Effector memory CD4-positive, alpha-beta T cell (primary cell): ENCODE measurements at regions not wholly inside any gene's neighbourhood (a gene's known extent, or its start where the extent isn't known, plus 50 kb on each side); places are given as distances from the start of the nearest gene placed in this dataset.

ENCODE experiments used
- DNase-seq, 3 donors: peaks; one replicate each; pipeline ENCODE4 v3.0.0-alpha.2; 2020
- H3K27ac ChIP-seq: 2 replicates; pipeline ENCODE4 v1.7.0; 2013; ENCODE audit warnings: mild to moderate bottlenecking, low read length, moderate library complexity; ENCODE audit not compliant: insufficient read depth, poor library complexity, severe bottlenecking
- H3K27me3 ChIP-seq: replicated peaks from 2 replicates; pipeline ENCODE4 v1.7.0; 2013; ENCODE audit warnings: mild to moderate bottlenecking, low read length; ENCODE audit not compliant: insufficient read depth, control insufficient read depth, poor library complexity, severe bottlenecking
- H3K36me3 ChIP-seq: 2 replicates; pipeline ENCODE4 v1.7.0; 2013; ENCODE audit warnings: mild to moderate bottlenecking, low read length, moderate library complexity; ENCODE audit not compliant: control insufficient read depth, insufficient read depth
- H3K4me1 ChIP-seq: 2 replicates; pipeline ENCODE4 v1.7.0; 2013; ENCODE audit warnings: low read length, mild to moderate bottlenecking; ENCODE audit not compliant: control insufficient read depth, insufficient read depth, poor library complexity, severe bottlenecking
- H3K4me3 ChIP-seq: 2 replicates; pipeline ENCODE4 v1.7.0; 2013; ENCODE audit warnings: low read length, low read depth, mild to moderate bottlenecking; ENCODE audit not compliant: insufficient read depth, poor library complexity, severe bottlenecking
- H3K9me3 ChIP-seq: 2 replicates; pipeline ENCODE4 v1.7.0; 2013; ENCODE audit warnings: mild to moderate bottlenecking, low read length, moderate library complexity; ENCODE audit not compliant: control insufficient read depth

DNA sequence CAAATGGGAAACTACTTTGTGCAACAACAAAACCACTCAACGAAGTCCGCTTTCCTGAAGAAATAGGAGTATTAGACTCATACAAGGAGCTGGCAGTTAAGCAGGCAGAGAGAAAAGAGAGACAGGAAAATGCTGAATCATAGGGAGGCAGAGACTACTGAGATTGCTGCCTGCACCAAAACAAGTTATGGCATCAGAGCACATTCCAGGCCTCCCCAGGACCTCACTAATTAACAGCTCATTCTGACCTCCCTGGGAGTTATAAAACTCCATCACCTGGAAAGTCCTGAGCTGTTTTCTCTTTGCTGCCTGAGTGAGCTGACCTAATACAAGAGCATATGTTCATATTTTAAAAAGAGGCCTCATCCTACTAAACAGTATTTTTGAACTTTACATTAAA is 741.0 kb downstream of the MCTP2 start:
- Histone ChIP-seq H3K9me3 (no peaks in the 10 kb centered on the region), H3K27ac (no peak overlapping the region), H3K4me1 (no peaks in the 10 kb centered on the region), H3K27me3 (no peaks in the 10 kb centered on the region), H3K36me3 (no peaks in the 10 kb centered on the region), H3K4me3 (no peak overlapping the region)
- DNase-seq, result no peak

DNA sequence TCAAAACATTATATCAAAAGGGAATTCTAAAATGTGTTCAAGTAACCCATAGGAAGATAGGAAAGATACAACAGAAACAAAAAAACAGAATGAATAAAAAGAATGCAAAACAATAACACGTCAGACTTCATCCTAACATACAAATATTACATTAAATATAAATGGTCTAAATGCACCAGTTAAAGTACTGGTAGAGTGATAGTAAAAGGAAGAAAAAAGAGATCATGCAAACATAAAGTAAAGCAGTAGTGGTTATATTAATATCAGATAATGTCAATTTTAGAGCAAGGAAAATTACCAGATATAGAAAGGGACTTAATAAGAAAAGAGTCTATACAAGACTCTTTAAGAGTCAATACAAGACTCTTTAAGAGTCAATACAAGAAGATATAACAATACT is 755.7 kb downstream of the MCTP2 start:
- no peak overlapping the region for H3K4me3 ChIP-seq
- H3K27me3 ChIP-seq, result no peaks in the 10 kb centered on the region
- no peak for DNase-seq
- no peaks in the 10 kb centered on the region for H3K36me3 ChIP-seq
- no peaks in the 10 kb centered on the region for H3K4me1 ChIP-seq
- no peak overlapping the region for H3K27ac ChIP-seq
- H3K9me3 ChIP-seq, result no peaks in the 10 kb centered on the region

DNA sequence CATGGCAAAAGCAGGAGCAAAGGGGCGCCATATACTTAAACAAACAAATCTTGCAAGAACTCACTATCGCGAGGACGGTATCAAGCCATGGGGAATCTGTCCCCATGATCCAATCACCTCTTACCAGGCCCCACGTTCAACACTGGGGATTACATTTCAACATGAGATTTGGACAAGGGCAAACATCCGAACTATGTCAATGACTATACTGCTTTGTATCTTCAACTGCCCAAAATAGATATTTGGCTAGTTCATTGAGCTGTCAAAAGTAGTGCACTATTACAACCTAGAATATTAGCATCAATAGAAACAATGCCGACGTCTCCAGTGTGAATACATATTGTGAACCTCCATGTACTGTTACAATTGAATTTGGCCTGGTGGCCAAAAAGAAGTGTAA is 760.4 kb downstream of the MCTP2 start:
- Histone ChIP-seq H3K36me3 (no peaks in the 10 kb centered on the region), H3K4me3 (no peak overlapping the region), H3K27me3 (no peaks in the 10 kb centered on the region), H3K4me1 (no peaks in the 10 kb centered on the region), H3K9me3 (no peaks in the 10 kb centered on the region), H3K27ac (no peak overlapping the region)
- DNase-seq, result no peak

DNA sequence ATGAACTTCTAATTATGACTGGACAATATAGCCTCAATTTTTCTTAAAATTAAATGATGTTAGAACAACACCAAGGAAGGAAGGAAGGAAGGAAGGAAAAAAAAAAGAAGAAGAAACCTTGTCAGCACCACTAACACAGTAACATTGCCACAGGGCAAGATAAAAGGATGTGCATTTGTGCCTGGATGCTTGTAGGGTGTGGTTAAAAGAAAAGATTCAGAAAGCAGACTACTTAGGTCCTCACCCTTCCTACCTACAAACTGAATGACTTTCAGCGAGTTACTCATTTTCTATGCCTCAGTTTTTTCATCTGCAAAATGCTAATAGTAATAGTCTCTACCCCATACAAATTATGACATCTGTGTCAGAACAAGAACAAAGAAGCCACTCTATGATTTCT is 778.3 kb downstream of the MCTP2 start:
- no peaks in the 10 kb centered on the region for H3K36me3 ChIP-seq

DNA sequence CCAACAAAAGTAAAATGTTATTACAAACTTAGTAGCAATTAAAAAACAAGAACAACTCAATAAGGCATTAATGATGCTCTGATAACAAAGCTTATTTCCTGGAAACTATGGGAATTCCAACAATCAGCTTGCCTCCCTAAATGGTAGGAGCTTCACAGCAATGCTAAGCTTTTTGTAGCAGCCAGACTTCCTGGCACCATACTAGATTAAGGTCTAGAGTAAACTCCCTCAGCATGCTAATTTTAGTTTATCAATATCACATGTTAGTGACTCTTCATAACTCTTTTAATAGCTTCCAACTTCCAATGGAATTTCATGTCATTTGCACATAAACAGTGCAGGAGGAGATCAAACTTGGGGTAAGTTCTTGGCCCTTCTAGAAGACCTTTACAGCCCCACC is 782.0 kb downstream of the MCTP2 start:
- no peaks in the 10 kb centered on the region for H3K27me3 ChIP-seq
- H3K27ac ChIP-seq, result no peak overlapping the region
- H3K4me3 ChIP-seq, result no peak overlapping the region
- no peak for DNase-seq
- H3K9me3 ChIP-seq, result no peaks in the 10 kb centered on the region
- no peaks in the 10 kb centered on the region for H3K4me1 ChIP-seq
- H3K36me3 ChIP-seq, result no peaks in the 10 kb centered on the region

More for the DNA sequence above, 778.3 kb downstream of the MCTP2 start:
- Histone ChIP-seq H3K9me3 (no peaks in the 10 kb centered on the region), H3K27me3 (no peaks in the 10 kb centered on the region), H3K4me1 (no peaks in the 10 kb centered on the region), H3K27ac (no peak overlapping the region), H3K4me3 (no peak overlapping the region)
- DNase-seq, result no peak

DNA sequence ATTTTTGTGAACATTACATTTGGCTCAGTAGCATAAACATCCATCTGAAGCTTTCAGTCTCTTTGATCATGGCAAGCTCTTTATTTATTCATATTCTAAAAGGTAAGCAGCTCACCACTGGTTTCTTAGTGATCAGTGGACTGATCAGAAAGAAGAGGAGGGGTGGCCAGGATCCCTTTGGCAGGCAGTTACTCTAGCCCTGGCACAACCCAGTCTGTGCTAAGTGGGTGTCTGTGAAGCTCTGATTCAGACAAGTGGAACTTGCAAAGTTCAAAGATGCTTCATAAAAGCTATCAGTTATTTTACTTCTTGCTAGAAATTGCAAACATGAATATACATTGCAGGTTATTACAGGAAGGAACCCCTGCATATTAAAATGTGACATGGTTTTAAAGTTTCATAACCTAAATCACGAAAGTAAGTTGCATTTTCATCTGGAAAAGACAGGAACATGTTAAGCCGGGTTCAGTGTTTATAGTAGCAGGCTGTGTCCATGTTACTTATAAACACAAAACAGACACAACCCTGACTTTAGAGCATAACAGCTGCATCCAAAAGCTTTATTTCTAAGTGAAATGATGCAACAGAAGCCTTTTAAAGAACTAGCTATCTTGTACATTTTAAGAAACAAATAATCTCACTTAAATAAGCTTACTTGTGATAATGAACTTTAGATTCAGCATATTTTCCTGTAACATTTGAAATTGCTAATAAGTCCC is 785.3 kb downstream of the MCTP2 start:
- Histone ChIP-seq H3K4me3 (no peak overlapping the region), H3K9me3 (no peaks in the 10 kb centered on the region), H3K27me3 (no peaks in the 10 kb centered on the region), H3K36me3 (no peaks in the 10 kb centered on the region), H3K27ac (no peak overlapping the region), H3K4me1 (no peaks in the 10 kb centered on the region)
- no peak for DNase-seq

DNA sequence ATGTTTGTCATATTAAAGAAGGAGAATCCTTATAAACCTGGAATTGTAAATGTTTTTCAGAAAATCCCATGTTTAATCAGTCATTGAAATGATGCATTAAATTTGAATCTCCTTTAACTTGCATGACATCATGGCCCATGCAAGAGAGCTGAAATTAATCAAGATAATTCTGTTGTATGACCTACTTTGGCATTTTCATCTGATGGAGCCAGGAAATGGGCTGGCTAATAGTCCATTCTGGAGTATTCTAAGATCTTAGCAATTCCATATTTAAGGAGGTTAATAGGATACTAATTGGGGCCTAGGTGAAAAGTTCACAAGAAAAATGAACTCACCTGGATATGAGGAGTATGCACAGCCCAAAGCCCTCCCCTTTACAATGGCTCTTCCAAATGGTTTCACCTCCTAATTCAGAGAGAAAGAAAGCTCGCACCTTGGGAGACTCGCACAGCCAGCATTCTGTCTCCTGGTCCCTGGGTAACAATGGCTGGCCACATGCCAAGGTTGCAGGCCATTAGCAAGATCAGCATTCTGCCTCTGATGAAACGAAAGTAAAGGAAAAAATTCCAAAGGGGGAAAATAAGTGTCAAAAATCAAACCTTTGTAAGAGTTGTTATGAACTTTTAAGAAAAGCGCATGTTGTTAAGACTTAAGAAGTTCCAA is 786.4 kb downstream of the MCTP2 start:
- no peak for DNase-seq
- no peak overlapping the region for H3K27ac ChIP-seq

DNA sequence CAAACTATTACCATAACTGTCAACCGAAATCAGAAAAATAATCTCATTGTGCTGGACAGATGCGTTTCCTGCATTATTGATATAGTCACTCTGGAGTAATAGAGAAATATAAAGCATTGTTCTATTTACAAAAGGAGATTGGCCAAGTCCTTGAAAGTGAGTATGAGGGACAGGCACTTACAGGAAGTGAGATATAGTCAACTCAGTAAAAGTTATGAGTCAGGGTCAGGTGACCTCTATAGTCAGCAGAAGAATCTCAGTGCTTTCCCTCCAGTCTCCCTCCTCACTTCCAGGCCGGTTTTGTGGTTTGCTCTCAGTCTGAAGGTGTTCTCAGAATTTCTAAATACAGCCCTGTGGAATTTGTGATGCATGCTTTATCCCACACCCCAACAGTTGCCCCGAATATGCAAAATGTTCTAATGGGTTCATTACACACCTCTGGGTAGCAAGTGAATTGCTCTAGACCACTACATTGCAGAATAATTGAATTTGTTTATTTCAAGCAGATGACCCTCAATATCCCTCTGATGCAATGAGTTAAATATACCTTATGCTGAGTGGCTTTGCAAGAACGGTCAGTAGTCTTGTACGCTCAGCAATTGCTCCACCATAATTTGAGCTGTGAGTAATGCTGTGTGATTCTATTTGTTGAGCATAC is 787.7 kb downstream of the MCTP2 start:
- Histone ChIP-seq H3K4me1 (no peaks in the 10 kb centered on the region), H3K27me3 (no peaks in the 10 kb centered on the region), H3K4me3 (no peak overlapping the region), H3K9me3 (no peaks in the 10 kb centered on the region), H3K27ac (no peak overlapping the region), H3K36me3 (no peaks in the 10 kb centered on the region)
- no peak for DNase-seq

More for the DNA sequence above, 786.4 kb downstream of the MCTP2 start:
- no peaks in the 10 kb centered on the region for H3K9me3 ChIP-seq
- no peaks in the 10 kb centered on the region for H3K36me3 ChIP-seq
- H3K27me3 ChIP-seq, result no peaks in the 10 kb centered on the region
- no peak overlapping the region for H3K4me3 ChIP-seq
- H3K4me1 ChIP-seq, result no peaks in the 10 kb centered on the region

DNA sequence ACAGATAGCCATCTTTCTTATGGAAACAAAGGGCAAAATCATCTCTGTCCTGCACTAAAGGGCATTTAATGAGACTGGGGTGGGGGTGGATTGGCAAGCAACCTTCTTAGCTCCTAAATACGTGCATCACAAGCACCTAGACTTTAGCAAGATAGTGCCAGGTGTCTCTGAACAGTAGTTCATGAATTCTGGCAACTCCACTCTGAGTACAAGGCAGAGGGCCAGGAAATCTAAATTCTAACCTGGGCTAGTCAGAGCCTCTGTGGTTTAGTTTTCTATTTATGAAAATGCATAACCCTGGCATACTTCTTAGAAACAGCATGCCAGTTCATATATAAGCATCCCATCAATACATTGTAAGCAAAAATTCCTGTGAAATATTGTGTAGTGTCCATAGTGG is 788.5 kb downstream of the MCTP2 start:
- Histone ChIP-seq H3K27ac (no peak overlapping the region), H3K4me1 (no peaks in the 10 kb centered on the region), H3K4me3 (no peak overlapping the region), H3K36me3 (no peaks in the 10 kb centered on the region), H3K9me3 (no peaks in the 10 kb centered on the region), H3K27me3 (no peaks in the 10 kb centered on the region)
- no peak for DNase-seq

DNA sequence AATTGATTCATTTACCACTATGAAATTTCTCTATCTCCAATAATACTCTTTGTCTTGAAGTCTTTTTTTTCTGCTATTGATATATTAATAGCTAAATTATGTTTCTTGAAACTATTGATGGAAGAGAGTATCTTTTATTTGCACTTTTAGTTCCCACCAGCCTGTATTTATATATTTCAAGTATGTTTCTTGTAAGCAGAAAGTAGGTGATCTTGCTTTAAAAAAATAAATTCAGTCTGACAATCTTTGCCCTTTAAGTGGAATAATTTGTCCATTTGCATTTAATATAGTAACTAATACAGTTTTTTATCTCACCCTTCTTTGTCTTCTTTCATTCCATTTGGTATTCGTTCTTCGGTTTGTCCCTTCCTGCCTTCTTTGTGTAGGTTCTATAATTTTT is 790.5 kb downstream of the MCTP2 start:
- Histone ChIP-seq H3K9me3 (no peaks in the 10 kb centered on the region), H3K36me3 (no peaks in the 10 kb centered on the region), H3K27ac (no peak overlapping the region), H3K4me1 (no peaks in the 10 kb centered on the region), H3K4me3 (no peak overlapping the region), H3K27me3 (no peaks in the 10 kb centered on the region)
- no peak for DNase-seq
